IMR-90 (cell line): ENCODE measurements at regions not wholly inside any gene's neighbourhood (a gene's known extent, or its start where the extent isn't known, plus 50 kb on each side); places are given as distances from the start of the nearest gene placed in this dataset.

Source experiments
- ATAC-seq: fragments of 200-7000 bp; cut with Tn5 transposase; 2 replicates; pipeline ENCODE4 v1.9.1; 2020; ENCODE audit warnings: low read depth, mild to moderate bottlenecking, moderate library complexity
- BruUV-seq: library from RNA; stranded (reverse); fragments of 400-500 nt; replicated peaks from 2 replicates; lab custom pipeline; 2021; lab: Mats Ljungman, UMichigan
- CTCF ChIA-PET: fragments of 300-600 bp; formaldehyde crosslinking; extraction: SDS; loops from one replicate; lab custom pipeline; 2021; ENCODE audit warnings: antibody characterized with exemption; lab: Yijun Ruan, JAX
- POLR2A ChIA-PET: fragments of 300-600 bp; sonication (Branson Sonifier 250); formaldehyde crosslinking; loops from one replicate; lab custom pipeline; 2022; ENCODE audit warnings: antibody characterized with exemption; ENCODE audit not compliant: unreplicated experiment; lab: Charles Lee
- DNase-seq: peaks from one replicate; pipeline ENCODE4 v3.0.0; 2013
- H2AFZ ChIP-seq: replicated peaks from 2 replicates; pipeline ENCODE3; 2013; ENCODE audit warnings: low read length, mild to moderate bottlenecking; ENCODE audit not compliant: poor library complexity
- H2AK5ac ChIP-seq: 2 replicates; pipeline ENCODE4 v1.6.1; 2013; ENCODE audit warnings: low read depth, low read length, inconsistent platforms
- H2AK9ac ChIP-seq: replicated peaks from 2 replicates; pipeline ENCODE3; 2013; ENCODE audit warnings: mild to moderate bottlenecking, low read depth, low read length, moderate library complexity; ENCODE audit not compliant: poor library complexity
- H2BK120ac ChIP-seq: 2 replicates; pipeline ENCODE4 v1.6.1; 2013; ENCODE audit warnings: low read depth, low read length, inconsistent platforms
- H2BK15ac ChIP-seq: 3 replicates; pipeline ENCODE4 v1.6.1; 2013; ENCODE audit warnings: low read depth, low read length, inconsistent platforms
- H2BK20ac ChIP-seq: 2 replicates; pipeline ENCODE4 v1.6.1; 2013; ENCODE audit warnings: low read depth, mild to moderate bottlenecking, inconsistent platforms, low read length, moderate library complexity
- H2BK5ac ChIP-seq: 2 replicates; pipeline ENCODE4 v1.6.1; 2013; ENCODE audit warnings: mild to moderate bottlenecking, low read depth, low read length, inconsistent platforms; ENCODE audit not compliant: poor library complexity, severe bottlenecking
- H3K14ac ChIP-seq: replicated peaks from 2 replicates; pipeline ENCODE4 v1.6.1; 2013; ENCODE audit warnings: low read depth, low read length, inconsistent platforms
- H3K18ac ChIP-seq: 2 replicates; pipeline ENCODE4 v1.6.1; 2013; ENCODE audit warnings: low read depth, low read length, control low read depth
- H3K23ac ChIP-seq: 2 replicates; pipeline ENCODE4 v1.6.1; 2013; ENCODE audit warnings: low read depth, low read length, inconsistent platforms
- H3K27ac ChIP-seq: 2 replicates; pipeline ENCODE4 v1.5.1; 2013; ENCODE audit warnings: mild to moderate bottlenecking, control low read depth, low read length; ENCODE audit not compliant: insufficient read depth
- H3K27me3 ChIP-seq: 2 replicates; pipeline ENCODE4 v1.6.1; 2013; ENCODE audit warnings: low read length; ENCODE audit not compliant: control insufficient read depth, insufficient read depth
- H3K36me3 ChIP-seq: 2 replicates; pipeline ENCODE4 v1.6.1; 2013; ENCODE audit warnings: low read length, mixed read lengths; ENCODE audit not compliant: control insufficient read depth, insufficient read depth
- H3K4ac ChIP-seq: 2 replicates; pipeline ENCODE4 v1.6.1; 2013; ENCODE audit warnings: low read depth, low read length, inconsistent platforms
- H3K4me1 ChIP-seq: 2 replicates; pipeline ENCODE4 v1.6.1; 2013; ENCODE audit warnings: low read length, mixed read lengths; ENCODE audit not compliant: control insufficient read depth, insufficient read depth
- H3K4me2 ChIP-seq: 2 replicates; pipeline ENCODE4 v1.6.1; 2013; ENCODE audit warnings: low read depth, mild to moderate bottlenecking, control low read depth, low read length, moderate library complexity
- H3K4me3 ChIP-seq: 2 replicates; pipeline ENCODE4 v1.5.1; 2013; ENCODE audit warnings: low read depth, mild to moderate bottlenecking, control low read depth, low read length, moderate library complexity; ENCODE audit not compliant: insufficient read depth
- H3K56ac ChIP-seq: 2 replicates; pipeline ENCODE4 v1.6.1; 2013; ENCODE audit warnings: low read length, inconsistent platforms; ENCODE audit not compliant: insufficient read depth; ENCODE audit errors: extremely low read depth
- H3K79me1 ChIP-seq, 2 experiments: 2 replicates each; pipeline ENCODE4 v1.6.1; 2013; ENCODE audit warnings: low read length in 2 of 2, inconsistent platforms in 1 of 2, low read depth in 1 of 2
- H3K9ac ChIP-seq: 2 replicates; pipeline ENCODE4 v1.6.1; 2013; ENCODE audit warnings: low read depth, low read length, control low read depth
- H3K9me1 ChIP-seq: 2 replicates; pipeline ENCODE4 v1.6.1; 2013; ENCODE audit warnings: low read length, inconsistent platforms; ENCODE audit not compliant: insufficient read depth
- H3K9me3 ChIP-seq: 2 replicates; pipeline ENCODE4 v1.6.1; 2013; ENCODE audit warnings: low read length; ENCODE audit not compliant: control insufficient read depth, insufficient read depth
- H4K20me1 ChIP-seq: 2 replicates; pipeline ENCODE4 v1.6.1; 2013; ENCODE audit warnings: low read length, inconsistent platforms; ENCODE audit not compliant: insufficient read depth
- H4K5ac ChIP-seq: 2 replicates; pipeline ENCODE4 v1.6.1; 2013; ENCODE audit warnings: mild to moderate bottlenecking, low read depth, low read length, control low read depth
- H4K8ac ChIP-seq, 2 experiments: 2 replicates each; pipeline ENCODE4 v1.6.1; 2013; ENCODE audit warnings: low read depth in 2 of 2, low read length in 2 of 2, control low read depth in 1 of 2, inconsistent platforms in 1 of 2
- H4K91ac ChIP-seq: 2 replicates; pipeline ENCODE4 v1.6.1; 2013; ENCODE audit warnings: low read depth, low read length, inconsistent platforms; ENCODE audit not compliant: insufficient read depth
- CEBPB ChIP-seq: IDR thresholded peaks from 2 replicates; pipeline ENCODE4 v1.6.1; 2012; ENCODE audit warnings: low read depth, low read length, improper control_type of control experiment
- FOS ChIP-seq: fragments of 150-350 bp; IDR thresholded peaks from 2 replicates; pipeline ENCODE4 v1.6.1; 2016; ENCODE audit warnings: low read depth, low read length
- MAFK ChIP-seq: IDR thresholded peaks from 2 replicates; pipeline ENCODE4 v1.6.1; 2012; ENCODE audit warnings: low read depth, low read length, improper control_type of control experiment
- MAZ ChIP-seq: IDR thresholded peaks from 2 replicates; pipeline ENCODE4 v1.6.1; 2012; ENCODE audit warnings: low read depth, mild to moderate bottlenecking, low read length, improper control_type of control experiment, moderate library complexity, borderline replicate concordance
- NFE2L2 ChIP-seq: fragments of 150-350 bp; IDR thresholded peaks from 2 replicates; pipeline ENCODE4 v1.6.1; 2016; ENCODE audit warnings: low read depth, mild to moderate bottlenecking, low read length
- RAD21 ChIP-seq: IDR thresholded peaks from 2 replicates; pipeline ENCODE4 v1.6.1; 2012; ENCODE audit warnings: low read length, improper control_type of control experiment
- RCOR1 ChIP-seq: IDR thresholded peaks from 2 replicates; pipeline ENCODE4 v1.6.1; 2012; ENCODE audit warnings: mild to moderate bottlenecking, low read length, improper control_type of control experiment; ENCODE audit not compliant: insufficient replicate concordance
- RFX5 ChIP-seq: IDR thresholded peaks from 2 replicates; pipeline ENCODE4 v1.8.0; 2012; ENCODE audit warnings: low read depth, mild to moderate bottlenecking, low read length, moderate library complexity
- SMC3 ChIP-seq: fragments of 150-350 bp; IDR thresholded peaks from 2 replicates; pipeline ENCODE4 v1.6.1; 2016; ENCODE audit warnings: low read depth, mild to moderate bottlenecking, antibody characterized with exemption, low read length, moderate library complexity
- WGBS, 2 experiments: methylation state at CpG; one replicate each; pipeline versions ENCODE4 v1.1.5 to v1.1.7; 2013; ENCODE audit warnings: missing lambda C conversion rate in 2 of 2; ENCODE audit not compliant: insufficient read length in 1 of 2; ENCODE audit errors: extremely low coverage in 2 of 2; 5-methylcytosine and 5-hydroxymethylcytosine counted together
- dilution Hi-C: fragments of 300-500 bp; cut with HindIII; formaldehyde crosslinking; loops from one replicate; pipeline ENCODE4 v1.14.3; 2018; ENCODE audit warnings: low sequenced_read_pairs; ENCODE audit not compliant: unreplicated experiment
- in situ Hi-C: fragments of 300-500 bp; cut with MboI; formaldehyde crosslinking; loops from 3 replicates; pipeline ENCODE4 v1.14.3; 2019; ENCODE audit warnings: low sequenced_read_pairs, inconsistent platforms, mixed read lengths
- intact Hi-C: fragments of 100-400 bp; cut with micrococcal nuclease; formaldehyde crosslinking; loops from 2 replicates; pipeline ENCODE4 v1.10.0; 2022
- TF ChIP-seq, protein P1 (sequence below): fragments of 150-350 bp; IDR thresholded peaks from 2 replicates; pipeline ENCODE4 v1.6.1; 2017; ENCODE audit warnings: mild to moderate bottlenecking, antibody characterized with exemption, low read length, low read depth

DNA sequence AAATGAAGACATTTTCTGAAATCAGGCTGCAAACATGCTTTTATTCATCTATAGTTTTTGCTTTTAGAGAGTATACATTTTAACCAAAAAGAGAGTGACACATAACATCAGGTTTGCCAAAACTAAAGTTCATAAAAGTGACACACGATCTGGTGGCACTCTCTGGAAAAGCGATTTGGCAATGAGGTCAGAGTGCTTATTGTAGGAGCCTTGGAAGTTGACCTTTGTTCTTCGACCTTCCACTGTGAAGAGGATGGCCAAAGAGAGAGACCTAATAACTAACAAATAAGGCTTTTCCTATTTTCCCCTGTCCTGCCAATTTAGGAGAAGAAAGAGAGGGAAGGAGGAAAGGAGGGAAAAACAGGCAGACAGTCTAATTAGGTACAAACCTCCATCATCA is 230.1 kb downstream of the SIM1 start:
- Histone ChIP-seq H4K20me1 (no peaks in the 10 kb centered on the region), H3K4me1 (no peaks in the 10 kb centered on the region), H3K27ac (no peak overlapping the region), H3K79me1 (no peaks in the 10 kb centered on the region), H3K9me1 (no peaks in the 10 kb centered on the region), H3K9ac (no peak overlapping the region), H2BK20ac (no peak overlapping the region), H4K8ac (no peak overlapping the region), H3K4me2 (no peak overlapping the region), H3K36me3 (no peaks in the 10 kb centered on the region), H2AFZ (no peak overlapping the region), H2BK5ac (no peak overlapping the region), H3K27me3 (no peaks in the 10 kb centered on the region), H3K14ac (no peak overlapping the region), H3K18ac (no peak overlapping the region), H3K4ac (no peak overlapping the region), H4K91ac (no peak overlapping the region), H4K5ac (no peak overlapping the region), H3K9me3 (no peaks in the 10 kb centered on the region), H2AK9ac (no peak overlapping the region), H3K56ac (no peak overlapping the region), H2AK5ac (no peak overlapping the region), H3K4me3 (no peak overlapping the region), H2BK15ac (no peak overlapping the region), H2BK120ac (no peak overlapping the region), H3K23ac (no peak overlapping the region)
- no CpG with 5 or more reads among the region's 3 CpGs for WGBS, 2 experiments
- dilution Hi-C loops (no loop called here), intact Hi-C loops (loop anchor here (10.0 kb wide), 1 partner anchor 120 kb away; no protein-coding TSS in a partner anchor), in situ Hi-C loops (no loop called here)
- ChIA-PET POLR2A (no interaction called here), CTCF (no interaction called here)
- BruUV-seq = no TSS peak
- DNase-seq = no peak
- no peak for TF ChIP-seq RAD21
- no peak for TF ChIP-seq RCOR1
- no peak for TF ChIP-seq RFX5
- TF ChIP-seq, protein P1, sequence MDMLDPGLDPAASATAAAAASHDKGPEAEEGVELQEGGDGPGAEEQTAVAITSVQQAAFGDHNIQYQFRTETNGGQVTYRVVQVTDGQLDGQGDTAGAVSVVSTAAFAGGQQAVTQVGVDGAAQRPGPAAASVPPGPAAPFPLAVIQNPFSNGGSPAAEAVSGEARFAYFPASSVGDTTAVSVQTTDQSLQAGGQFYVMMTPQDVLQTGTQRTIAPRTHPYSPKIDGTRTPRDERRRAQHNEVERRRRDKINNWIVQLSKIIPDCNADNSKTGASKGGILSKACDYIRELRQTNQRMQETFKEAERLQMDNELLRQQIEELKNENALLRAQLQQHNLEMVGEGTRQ = no peak
- TF ChIP-seq MAFK = no peak
- no peak for TF ChIP-seq CEBPB
- no peak for TF ChIP-seq NFE2L2
- TF ChIP-seq SMC3 = no peak
- no peak for TF ChIP-seq MAZ
- no peak for TF ChIP-seq FOS
- ATAC-seq = no peak
